Inflammatory macrophage (primary cell): ENCODE measurements at regions not wholly inside any gene's neighbourhood (a gene's known extent, or its start where the extent isn't known, plus 50 kb on each side); places are given as distances from the start of the nearest gene placed in this dataset.
"Not testable (repeated sequence)": the region's sequence is repeated elsewhere in the genome, so short reads cannot be mapped to it uniquely, and the experiment has no call there.

ENCODE experiments used
- DNase-seq, 2 donors: peaks; one replicate each; pipeline ENCODE4 v3.0.0-alpha.2; 2020 to 2022

- DNase-seq = no peak
Observed at GRCh38 chr2:154978710-154979109, 280.2 kb downstream of the KCNJ3 start.

- peak in 1 of 2 donors; percentile 2 for DNase-seq
Observed at GRCh38 chr2:154978244-154978643, 279.7 kb downstream of the KCNJ3 start.

- DNase-seq = no peak
Observed at GRCh38 chr2:154974041-154974440, 275.5 kb downstream of the KCNJ3 start.

DNA sequence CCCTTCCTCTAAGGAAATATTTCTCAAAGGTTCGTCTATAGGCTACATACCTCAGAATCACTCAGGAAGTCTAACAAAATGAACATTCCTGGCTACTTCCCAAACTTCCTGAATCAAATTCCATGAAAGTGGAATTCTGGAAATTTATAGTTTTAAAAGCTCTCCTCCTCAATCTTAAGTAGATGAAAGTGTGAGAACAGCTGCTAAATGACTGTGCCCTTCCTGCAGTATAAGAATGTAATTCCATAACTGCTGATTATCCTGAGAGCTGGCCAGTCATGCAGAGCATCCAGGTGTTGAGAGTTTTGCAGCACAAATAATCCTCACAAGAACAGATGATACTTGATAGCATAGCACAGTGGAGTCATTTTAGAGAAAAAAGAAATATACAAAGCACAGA, 265.0 kb downstream of the KCNJ3 start:
- no peak for DNase-seq

- no peak for DNase-seq
Observed at GRCh38 chr2:154961676-154962075, 263.2 kb downstream of the KCNJ3 start.

DNA sequence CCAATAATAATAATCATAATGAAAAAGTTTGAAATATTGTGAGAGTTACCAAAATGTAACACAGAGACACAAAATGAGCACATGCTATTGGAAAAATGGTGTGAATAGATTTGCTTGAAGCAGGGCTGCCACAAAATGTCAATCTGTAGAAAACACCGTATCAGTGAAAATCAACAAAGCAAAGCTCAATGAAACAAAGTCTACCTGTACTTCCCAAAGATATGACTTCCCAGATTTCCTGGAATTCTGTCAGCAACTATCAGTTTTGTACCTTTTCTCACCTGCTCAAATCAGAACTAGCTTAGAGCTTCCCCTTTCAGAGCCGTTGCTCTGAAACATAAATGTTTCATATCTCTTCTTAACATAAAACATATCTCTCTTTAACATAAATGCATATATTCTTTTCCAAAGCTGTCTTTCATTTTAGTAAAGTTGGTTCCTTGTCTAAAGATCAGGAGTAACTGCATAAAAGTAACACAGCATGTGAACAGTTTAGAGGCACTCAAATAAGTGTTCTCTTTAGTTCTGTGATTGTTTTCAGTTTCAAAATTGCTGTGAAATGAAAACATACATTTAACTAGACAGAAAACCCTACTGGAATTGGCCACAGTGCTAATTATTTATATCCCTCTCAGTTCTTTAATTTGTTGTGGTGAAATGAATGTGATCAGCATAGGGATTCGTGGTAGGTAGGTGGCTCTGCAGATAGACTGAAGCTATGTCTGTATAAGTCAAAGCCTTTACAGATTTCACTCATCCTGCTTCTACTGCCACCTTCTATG, 262.5 kb downstream of the KCNJ3 start:
- DNase-seq = no peak

DNA sequence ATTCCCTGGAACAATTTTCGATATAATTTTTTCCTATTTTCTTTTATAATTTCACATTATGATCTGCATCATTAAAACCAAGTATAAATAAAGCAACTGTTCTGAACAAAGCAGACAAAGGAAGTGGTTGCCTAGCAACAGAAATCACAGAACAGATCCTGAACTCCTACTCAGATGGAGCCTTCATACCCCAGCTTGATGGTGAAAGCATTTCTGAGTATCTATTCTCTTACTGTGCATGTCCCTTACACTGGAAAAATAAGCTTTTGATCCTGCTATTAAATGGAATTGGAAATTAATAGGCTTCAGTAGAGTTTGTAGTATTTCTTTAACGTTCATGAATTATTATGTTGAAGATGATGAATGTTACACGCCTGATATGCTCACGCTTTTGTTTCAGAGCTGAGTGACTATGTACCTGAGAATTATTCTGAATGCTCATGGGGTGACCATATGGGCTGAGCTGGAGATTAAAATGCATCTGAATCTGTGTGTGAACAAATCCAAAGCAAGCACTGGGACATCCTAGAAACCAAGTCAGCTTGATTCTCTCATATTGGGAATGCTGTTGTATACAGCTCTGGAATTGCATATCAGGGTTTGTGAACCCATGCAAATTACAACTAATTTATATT, 254.0 kb downstream of the KCNJ3 start:
- no peak for DNase-seq

DNA sequence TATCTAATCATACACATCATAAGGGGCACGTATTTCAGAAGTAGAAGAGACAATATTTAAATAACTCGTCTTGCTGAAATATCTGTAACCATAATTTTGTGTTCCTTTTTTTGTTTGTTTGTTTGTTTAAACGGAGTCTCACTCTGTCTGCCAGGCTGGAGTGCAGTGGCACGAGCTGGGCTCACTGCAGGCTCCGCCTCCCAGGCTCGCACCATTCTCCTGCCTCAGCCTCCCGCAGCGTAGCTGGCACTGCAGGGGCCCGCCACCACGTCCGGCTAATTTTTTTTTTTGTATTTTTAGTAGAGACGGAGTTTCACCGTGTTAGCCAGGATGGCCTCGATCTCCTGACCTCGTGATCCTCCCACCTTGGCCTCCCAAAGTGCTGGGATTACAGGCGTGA, 248.9 kb downstream of the KCNJ3 start:
- not testable (repeated sequence) for DNase-seq

DNA sequence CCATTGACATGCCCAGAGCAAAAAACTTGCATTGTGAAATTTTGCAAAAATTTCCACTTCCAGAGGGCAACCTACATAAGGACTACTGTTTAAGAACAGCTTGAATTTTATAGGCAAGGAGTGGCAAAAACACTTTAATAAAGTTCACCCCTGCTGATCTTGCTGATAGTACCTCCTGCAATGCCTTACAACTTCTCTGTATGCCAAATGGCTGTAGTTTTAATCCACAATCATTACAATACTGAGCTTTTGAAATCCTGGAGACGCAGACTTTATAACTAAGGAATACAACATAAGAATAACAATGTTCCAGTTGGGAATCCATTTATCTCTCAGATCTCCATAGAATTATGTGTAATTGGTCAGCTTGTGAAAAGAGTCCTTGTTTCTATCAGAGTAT, 247.5 kb downstream of the KCNJ3 start:
- DNase-seq = no peak

- DNase-seq = no peak
Observed at GRCh38 chr2:154941379-154941778, 242.9 kb downstream of the KCNJ3 start.

DNA sequence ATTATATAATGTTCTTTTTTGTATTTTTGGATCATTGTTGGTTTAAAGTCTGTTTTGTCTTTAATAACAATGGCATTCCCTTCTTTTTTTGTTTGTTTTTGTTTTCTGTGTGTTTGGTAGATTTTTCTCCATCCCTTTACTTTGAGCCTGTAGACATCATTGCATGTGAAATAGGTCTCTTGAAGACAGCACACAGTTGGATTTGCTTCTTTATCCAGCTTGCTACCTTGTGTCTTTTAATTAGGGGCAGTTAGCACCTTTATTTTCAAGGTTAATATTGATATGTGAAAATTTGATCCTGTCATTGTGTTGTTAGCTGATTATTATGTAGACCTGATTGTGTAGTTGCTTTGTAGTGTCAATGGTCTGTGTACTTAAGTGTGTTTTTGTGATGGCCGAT, 235.7 kb downstream of the KCNJ3 start:
- DNase-seq = no peak

- DNase-seq = no peak
Observed at GRCh38 chr2:154924531-154924930, 226.0 kb downstream of the KCNJ3 start.

- DNase-seq = peak; percentile 71 to 85
Observed at GRCh38 chr2:154914561-154914960, 216.1 kb downstream of the KCNJ3 start.

DNA sequence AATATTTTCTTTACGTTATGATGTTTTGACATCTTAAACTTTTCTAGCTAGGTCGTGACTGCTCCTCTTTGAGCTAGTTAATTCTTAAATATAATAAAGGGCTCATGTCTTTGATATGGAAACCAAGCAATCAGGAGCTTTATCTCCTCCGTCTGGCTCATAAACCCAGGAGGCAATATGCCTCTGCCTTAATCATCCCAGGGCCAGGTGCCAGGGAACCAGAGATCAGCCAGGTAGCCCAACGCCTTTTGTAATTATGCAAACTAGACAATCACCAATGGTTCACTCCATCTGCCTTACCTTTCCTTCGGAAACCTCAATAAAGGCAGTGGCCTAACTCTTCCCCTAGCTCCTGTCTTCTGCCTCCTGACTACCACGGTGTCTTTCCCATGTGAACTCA, 213.7 kb downstream of the KCNJ3 start:
- no peak for DNase-seq

DNA sequence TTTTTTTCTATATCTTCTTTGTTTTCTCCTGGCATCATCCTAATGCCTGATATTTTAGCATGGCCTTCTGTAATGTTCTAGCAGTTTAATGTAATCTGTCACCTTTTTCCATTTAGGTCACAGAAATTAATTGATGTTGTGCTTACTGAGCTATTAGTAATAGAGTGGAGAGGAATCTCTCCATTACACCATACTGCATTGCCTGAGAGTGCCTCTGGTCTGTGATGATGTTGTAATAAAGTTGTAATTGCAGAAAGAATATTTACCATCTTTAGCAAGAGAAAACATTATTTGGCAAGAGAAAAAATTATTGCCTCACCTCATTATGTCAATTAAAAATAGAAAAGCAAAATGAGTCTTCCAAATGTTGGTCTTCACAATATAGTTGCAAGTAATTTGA, 213.2 kb downstream of the KCNJ3 start:
- DNase-seq = peak; percentile 5 to 54

DNA sequence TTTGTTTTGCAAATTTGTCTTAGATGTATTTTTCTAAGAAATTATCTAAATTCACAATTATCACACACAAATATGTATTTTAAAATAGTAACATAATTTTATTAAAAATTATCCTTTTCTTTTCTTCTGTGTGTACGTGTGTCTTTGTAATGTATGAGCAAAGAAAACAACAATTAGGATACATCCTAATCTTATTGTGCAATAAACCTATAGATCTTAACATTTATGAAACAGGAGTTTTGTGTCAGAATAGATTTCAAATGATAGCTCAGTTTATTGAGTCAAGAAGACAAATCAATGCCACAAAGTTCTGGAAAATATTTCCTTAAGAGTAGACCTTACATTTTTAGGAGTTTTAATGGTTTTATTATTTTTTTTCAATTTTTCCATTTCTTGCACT, 212.2 kb downstream of the KCNJ3 start:
- no peak for DNase-seq

DNA sequence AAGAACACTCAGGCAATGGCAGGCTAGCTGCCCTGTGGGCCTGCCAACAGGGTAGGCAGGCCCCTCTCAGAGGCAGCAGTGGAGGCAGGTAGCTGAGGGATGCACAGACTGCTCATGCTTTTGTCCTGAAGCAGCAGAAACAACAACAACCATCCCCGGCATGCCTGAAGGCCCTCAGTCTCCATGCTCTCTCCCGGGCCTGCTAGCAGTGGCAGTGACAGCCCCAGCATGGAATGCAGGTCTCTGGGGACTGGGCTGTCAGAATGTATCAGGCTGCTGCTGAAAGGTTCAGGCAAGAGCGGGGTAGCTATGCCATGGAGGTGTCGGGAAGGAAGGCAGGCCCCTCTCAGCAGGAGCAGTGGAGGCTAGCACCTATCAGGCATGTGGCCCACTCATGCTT, 209.8 kb downstream of the KCNJ3 start:
- DNase-seq = no peak
